ENCODE measurements at regions not wholly inside any gene's neighbourhood (a gene's known extent, or its start where the extent isn't known, plus 50 kb on each side); places are given as distances from the start of the nearest gene placed in this dataset.

GRCh38 chr4:138964716-138965426, 50.7 kb upstream of the NOCT start:
- DNase-seq (ENCODE audit: missing footprints) (no peak), ATAC-seq (no peak)
- intact Hi-C loops (cut with DNase I): no loop called here

DNA sequence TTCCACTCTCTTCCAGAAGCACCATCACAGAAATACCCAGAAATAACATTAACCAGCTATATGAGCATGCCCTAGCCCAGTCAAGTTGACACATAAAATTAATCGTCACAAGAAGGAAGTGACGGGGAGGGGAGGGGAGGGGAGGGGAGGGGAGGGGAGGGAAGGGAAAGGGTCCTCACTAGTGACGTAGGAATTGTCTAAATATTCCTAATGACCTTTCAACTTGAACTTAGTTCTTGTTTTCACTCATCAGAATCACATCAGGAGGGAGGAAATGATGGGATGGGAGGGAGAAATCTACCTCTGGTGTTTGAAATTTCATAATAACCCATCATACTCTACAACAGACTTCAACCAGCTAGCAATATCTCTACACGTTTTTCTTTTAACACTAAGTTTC, 52.2 kb upstream of the NOCT start:
- ATAC-seq: no peak
- intact Hi-C loops (cut with DNase I): no loop called here
- no peak for DNase-seq (ENCODE audit: missing footprints)

DNA sequence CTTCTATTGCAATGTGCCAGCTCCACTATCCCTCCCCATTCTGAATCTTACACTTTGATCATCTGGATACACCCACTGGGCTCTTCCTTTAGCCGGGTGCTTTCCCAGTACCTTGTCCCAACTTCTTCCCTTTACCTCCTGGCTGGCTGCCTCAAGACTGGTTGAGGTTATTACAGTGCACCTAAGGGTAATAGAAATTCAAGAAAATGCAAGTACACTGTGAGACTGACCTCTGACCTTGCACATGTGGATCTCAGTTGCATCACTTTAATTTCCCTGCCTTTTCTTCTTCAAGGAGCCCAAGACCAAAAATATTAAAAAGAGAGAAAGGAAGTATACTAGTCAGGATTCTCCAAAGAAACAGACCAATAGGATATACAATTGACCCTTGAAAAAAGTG, 53.9 kb upstream of the NOCT start:
- ATAC-seq (no peak), DNase-seq (ENCODE audit: missing footprints) (no peak)
- intact Hi-C loops (cut with DNase I): no loop called here

DNA sequence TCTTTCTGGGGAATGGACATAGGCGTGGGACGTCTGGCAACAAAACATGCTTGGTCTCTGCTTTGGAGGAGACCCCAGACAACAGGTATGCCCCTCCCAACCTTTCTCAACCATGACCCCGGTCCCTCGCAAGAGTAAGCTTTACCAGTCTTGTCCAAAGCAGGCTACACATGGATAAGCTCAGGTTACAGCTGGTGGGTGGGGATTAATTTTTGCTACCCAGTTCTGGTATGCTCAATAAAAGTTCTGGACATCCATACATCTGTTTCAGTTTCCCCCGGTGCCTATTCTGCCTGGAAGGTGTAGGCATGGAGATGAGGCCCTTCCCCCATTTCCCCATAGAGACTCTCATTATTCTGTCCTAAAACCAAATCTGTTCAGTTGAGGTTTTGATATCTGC, 54.5 kb upstream of the NOCT start:
- no peak for ATAC-seq
- intact Hi-C loops (cut with DNase I): no loop called here
- DNase-seq (ENCODE audit: missing footprints): no peak

DNA sequence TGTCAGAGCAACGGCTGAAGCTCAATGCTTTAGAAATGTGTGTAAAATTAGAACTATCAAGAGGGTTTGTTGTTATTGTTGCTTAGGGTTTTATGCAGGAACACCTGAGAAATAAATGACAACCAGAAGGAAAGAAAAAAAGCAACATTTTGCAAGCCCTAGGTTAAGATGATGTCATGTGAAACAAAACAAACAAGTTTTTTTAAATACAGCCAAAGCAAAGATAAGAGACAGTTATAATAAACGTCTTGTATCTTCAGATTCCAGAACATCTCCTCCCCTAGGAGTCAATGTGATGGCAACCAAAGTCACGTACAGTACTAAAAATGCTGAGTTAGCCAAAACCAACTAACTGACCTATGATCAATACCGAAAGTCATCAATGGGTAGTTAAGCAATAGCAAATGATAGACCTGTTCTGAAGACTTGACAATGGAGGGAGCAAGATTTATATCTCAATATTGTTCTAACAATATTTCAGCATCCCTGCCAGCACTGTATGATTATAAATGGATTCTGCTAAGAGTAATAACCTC, 55.3 kb upstream of the NOCT start:
- intact Hi-C loops (cut with DNase I): no loop called here
- ATAC-seq: no peak
- DNase-seq (ENCODE audit: missing footprints): no peak

DNA sequence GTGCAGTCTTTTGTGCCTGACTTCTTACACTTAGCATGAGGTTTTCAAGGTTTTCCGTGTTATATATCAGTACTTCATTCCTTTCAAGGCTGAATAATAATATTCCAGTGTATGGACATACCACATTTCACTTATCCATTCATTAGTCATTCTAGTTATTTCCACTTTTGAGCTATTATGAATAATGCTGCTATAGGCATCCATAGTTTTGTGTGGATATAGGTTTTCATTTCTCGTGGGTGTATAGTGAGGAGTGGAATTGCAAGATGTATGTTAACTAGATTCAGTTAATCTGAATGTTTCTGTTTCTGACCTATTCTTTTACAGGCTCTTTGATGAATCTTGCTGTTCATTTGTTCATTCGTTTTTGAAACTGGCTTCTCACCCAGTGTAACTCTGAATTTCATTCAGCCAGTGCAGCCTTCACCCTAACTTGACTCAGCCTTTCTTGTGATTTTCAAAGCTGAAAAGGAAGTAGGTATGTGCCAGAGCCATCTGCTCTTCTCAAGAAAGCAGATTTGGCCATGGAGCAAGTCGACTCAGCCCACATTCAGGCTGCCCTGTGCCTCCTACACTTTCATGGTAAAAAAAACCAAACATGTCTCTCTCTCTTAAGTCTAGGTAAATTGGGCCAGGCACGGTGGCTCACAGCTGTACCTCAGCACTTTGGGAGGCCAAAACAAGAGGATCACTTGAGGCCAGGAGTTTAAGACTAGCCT, 56.3 kb upstream of the NOCT start:
- intact Hi-C loops (cut with DNase I): no loop called here
- DNase-seq (ENCODE audit: missing footprints) (no peak), ATAC-seq (no peak)

GRCh38 chr4:138958519-138958918, 57.1 kb upstream of the NOCT start:
- ATAC-seq (no peak), DNase-seq (ENCODE audit: missing footprints) (no peak)
- intact Hi-C loops (cut with DNase I): no loop called here

DNA sequence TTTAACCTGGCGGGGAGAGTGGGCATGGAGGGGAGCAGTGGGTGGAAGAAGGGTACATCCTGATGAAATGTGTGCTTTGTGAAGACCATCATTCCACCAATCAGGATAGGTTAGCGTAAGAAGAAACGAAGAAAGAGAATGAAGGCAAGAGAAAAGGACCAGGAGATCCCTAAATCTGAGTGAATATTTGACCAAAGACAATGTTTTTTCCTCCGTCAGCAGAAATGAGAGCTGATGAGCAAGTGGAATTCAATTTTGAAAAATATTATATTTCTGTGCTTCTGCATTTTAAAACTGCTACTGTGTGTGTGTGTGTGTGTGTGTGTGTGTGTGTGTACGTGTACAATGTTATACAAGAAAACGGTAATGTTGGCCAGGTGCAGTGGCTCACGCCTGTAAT, 58.3 kb upstream of the NOCT start:
- intact Hi-C loops (cut with DNase I): no loop called here
- no peak for DNase-seq (ENCODE audit: missing footprints)
- ATAC-seq: no peak

DNA sequence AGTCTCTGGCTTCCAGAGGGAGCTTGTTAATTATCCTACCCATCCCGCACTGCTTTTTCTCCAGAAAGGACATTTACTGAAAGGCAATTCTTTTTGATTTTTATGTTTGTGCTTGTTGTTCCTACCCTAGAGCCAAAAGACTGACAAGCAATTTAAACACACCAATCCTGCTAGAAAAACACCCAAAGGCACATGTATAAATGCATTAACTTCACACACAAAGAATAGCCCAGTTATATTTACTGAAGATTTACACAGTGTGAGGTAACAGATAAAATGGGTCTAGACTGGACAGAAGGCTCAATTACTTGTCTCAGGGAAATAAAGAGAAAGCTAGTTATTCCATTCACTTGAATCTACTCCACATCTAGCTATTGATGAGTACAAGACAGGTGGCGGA, 61.2 kb upstream of the NOCT start:
- intact Hi-C loops (cut with DNase I): no loop called here

GRCh38 chr4:138953961-138954371, 61.6 kb upstream of the NOCT start:
- DNase-seq (ENCODE audit: missing footprints) (no peak), ATAC-seq (peak; percentile 49)
- intact Hi-C loops (cut with DNase I): no loop called here

More for the DNA sequence above, 61.2 kb upstream of the NOCT start:
- no peak for ATAC-seq
- no peak for DNase-seq (ENCODE audit: missing footprints)

DNA sequence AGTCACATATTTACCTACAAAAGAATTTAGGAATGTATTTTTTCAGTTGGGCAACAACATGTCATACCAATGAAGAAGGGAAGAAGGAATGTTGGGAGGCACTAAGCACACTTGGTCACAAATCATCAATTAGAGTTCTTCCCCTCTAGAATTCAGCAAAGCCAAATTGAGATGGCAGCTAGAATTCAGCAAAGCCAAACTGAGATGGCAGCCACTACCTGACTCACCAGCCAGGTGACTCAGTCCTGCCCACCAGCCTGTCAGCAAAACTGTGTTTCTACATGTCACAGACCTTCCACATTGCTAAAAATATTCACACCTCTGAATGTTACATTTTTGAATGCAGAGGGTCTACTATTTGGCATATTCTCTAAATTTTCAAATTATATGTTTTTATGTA, 63.2 kb upstream of the NOCT start:
- DNase-seq (ENCODE audit: missing footprints) (no peak), ATAC-seq (no peak)
- intact Hi-C loops (cut with DNase I): no loop called here

DNA sequence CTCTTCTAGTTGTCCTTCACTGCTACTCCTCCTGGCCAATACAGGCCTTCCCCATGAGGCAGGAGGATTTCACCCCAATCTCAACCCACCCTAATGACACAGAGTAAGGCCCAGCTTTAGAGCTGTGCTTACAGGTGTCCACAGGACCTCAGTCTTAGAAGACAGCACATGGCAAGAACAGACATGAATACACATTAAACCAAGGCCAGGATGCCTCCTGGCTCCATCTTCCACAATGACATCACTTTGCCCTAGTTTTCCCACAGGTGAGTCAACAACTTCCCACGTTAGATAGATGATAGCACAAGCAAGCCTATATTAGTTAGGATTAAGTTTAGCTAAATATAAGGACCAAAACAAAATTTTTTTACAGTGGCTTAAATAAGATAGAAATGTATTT, 63.8 kb upstream of the NOCT start:
- intact Hi-C loops (cut with DNase I): no loop called here
- DNase-seq (ENCODE audit: missing footprints): no peak
- ATAC-seq: no peak

- ATAC-seq: no peak
- DNase-seq (ENCODE audit: missing footprints): no peak
- intact Hi-C loops (cut with DNase I): no loop called here
Observed at GRCh38 chr4:138949866-138950265, 65.7 kb upstream of the NOCT start.

GRCh38 chr4:138948918-138949317, 66.7 kb upstream of the NOCT start:
- DNase-seq (ENCODE audit: missing footprints) (no peak), ATAC-seq (no peak)
- intact Hi-C loops (cut with DNase I): no loop called here

GRCh38 chr4:138946306-138946705, 69.3 kb upstream of the NOCT start:
- DNase-seq (ENCODE audit: missing footprints): no peak
- intact Hi-C loops (cut with DNase I): no loop called here
- ATAC-seq: no peak

DNA sequence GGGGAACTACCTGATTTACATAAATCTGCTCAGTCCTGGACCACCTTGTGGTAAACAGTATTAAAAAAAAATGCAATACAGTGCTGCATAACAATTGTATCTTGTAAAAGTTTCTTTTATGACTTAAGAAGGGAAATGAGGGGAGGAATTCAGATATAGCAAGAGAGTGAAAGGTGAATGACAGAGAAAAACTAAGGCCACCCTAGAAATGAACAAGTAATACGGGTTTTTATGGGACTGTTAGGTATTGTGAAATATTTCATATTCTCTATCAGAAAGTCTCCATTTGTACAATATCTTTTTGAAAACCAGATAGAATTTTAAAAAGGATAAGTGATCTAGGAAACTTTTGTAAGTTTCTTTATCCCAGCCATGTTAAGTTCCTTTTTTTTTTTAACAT, 69.7 kb upstream of the NOCT start:
- intact Hi-C loops (cut with DNase I): no loop called here

DNA sequence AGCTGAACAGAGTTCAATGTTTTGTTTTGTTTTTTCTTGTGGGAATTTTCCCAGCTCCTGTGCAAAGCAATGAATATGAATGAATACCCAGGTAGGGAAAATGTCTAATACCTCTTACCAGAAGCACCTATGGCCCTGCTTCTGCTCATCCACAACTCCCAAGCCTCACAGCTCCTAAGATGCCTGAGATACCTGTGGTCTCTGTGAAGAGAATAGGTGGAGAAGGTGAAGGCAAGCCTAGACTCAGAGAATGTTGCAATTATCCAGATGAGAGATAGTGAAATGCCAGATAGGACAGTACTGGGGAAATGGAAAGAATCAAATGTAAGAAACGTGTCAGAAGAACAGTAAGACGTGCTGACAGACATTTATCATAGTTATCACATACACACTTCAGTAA, 70.2 kb upstream of the NOCT start:
- intact Hi-C loops (cut with DNase I): no loop called here
- ATAC-seq: no peak
- DNase-seq (ENCODE audit: missing footprints): no peak

More for the DNA sequence above, 69.7 kb upstream of the NOCT start:
- ATAC-seq (no peak), DNase-seq (ENCODE audit: missing footprints) (no peak)

DNA sequence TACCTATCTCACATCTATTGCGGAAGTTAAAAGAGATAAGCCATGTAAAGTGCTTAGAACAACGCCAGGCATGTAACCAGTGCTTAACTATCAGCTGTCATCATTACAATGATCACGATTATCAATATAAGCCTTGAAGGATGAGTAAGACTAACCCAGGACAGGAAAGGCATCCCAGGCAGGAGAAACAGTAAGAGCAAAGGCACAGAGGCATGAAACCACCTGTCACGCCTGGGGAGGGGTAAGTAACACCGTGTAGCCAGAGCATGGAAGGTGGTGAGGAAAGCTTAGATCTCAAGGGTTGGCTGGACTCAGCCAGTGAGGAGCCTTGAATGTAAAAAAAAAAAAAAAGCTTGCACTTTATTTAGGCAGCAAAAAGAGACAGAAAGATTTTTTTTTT, 71.7 kb upstream of the NOCT start:
- intact Hi-C loops (cut with DNase I): no loop called here
- no peak for ATAC-seq
- DNase-seq (ENCODE audit: missing footprints): no peak

GRCh38 chr4:138941037-138941436, 74.5 kb upstream of the NOCT start:
- DNase-seq (ENCODE audit: missing footprints) (no peak), ATAC-seq (no peak)
- intact Hi-C loops (cut with DNase I): no loop called here

DNA sequence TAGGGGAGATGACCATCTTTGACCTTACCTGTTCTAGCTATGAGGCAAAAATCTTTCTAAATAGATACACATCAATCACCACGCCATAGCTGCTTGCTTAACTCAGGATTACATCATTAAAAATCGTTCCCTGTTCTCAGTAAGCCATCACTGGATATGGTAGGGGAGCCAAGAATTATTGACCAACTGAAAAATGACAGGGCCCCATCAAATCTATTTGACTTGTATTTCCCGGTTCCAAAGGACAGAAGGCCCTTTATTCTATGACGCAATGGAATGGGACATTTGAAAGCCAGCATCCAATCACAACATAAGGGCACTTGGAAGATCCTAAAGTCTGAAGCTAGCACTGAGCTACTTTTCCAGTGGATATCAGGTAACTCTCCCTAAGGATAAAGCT, 75.6 kb upstream of the NOCT start:
- no peak for ATAC-seq
- DNase-seq (ENCODE audit: missing footprints): no peak
- intact Hi-C loops (cut with DNase I): no loop called here

- intact Hi-C loops (cut with DNase I): loop anchor here (1.0 kb wide), 1 partner anchor 77 kb away; the partner anchor contains the start of gene NOCT
- DNase-seq (ENCODE audit: missing footprints) (no peak), ATAC-seq (peak; percentile 60)
Observed at GRCh38 chr4:138938366-138938690, 77.3 kb upstream of the NOCT start.
